ENCODE measurements at regions not wholly inside any gene's neighbourhood (a gene's known extent, or its start where the extent isn't known, plus 50 kb on each side); places are given as distances from the start of the nearest gene placed in this dataset.

GRCh38 chr13:77412860-77413259 lies 86.0 kb upstream of the MYCBP2 start:
- no peak for TF ChIP-seq CTCF (IDR thresholded peaks at IDR 0.05)
- no peak for TF ChIP-seq CBFB (CRISPR knock-in tag; IDR thresholded peaks at IDR 0.05; ENCODE audit: low read depth)
- no peak for TF ChIP-seq TCF7 (CRISPR knock-in tag; IDR thresholded peaks at IDR 0.05; ENCODE audit: low read depth)
- no peak for TF ChIP-seq CREM (CRISPR knock-in tag; IDR thresholded peaks at IDR 0.05)
- no peak for TF ChIP-seq ZNF121 (CRISPR knock-in tag; IDR thresholded peaks at IDR 0.05)
- TF ChIP-seq ETV6 (CRISPR knock-in tag; IDR thresholded peaks at IDR 0.05): no peak
- no peak for TF ChIP-seq SOX15 (CRISPR knock-in tag; IDR thresholded peaks at IDR 0.05)
